Activated CD8-positive, alpha-beta memory T cell treated with anti-CD3 and anti-CD28 coated beads for 1 hour (primary cell): ENCODE measurements at regions not wholly inside any gene's neighbourhood (a gene's known extent, or its start where the extent isn't known, plus 50 kb on each side); places are given as distances from the start of the nearest gene placed in this dataset.
A peak's percentile ranks its signal among the peaks of the same experiment; 100 is the strongest.
"Not testable (repeated sequence)": the region's sequence is repeated elsewhere in the genome, so short reads cannot be mapped to it uniquely, and the experiment has no call there.

Experiments used
- DNase-seq, 2 donors: peaks; one replicate each; pipeline ENCODE4 v3.0.0-alpha.2; 2020; ENCODE audit warnings: low read depth in 1 of 2; ENCODE audit errors: extremely low read depth in 1 of 2

GRCh38 chr13:33644581-33645543 lies 173.1 kb upstream of the RFC3 start:
- DNase-seq = no peak

DNA sequence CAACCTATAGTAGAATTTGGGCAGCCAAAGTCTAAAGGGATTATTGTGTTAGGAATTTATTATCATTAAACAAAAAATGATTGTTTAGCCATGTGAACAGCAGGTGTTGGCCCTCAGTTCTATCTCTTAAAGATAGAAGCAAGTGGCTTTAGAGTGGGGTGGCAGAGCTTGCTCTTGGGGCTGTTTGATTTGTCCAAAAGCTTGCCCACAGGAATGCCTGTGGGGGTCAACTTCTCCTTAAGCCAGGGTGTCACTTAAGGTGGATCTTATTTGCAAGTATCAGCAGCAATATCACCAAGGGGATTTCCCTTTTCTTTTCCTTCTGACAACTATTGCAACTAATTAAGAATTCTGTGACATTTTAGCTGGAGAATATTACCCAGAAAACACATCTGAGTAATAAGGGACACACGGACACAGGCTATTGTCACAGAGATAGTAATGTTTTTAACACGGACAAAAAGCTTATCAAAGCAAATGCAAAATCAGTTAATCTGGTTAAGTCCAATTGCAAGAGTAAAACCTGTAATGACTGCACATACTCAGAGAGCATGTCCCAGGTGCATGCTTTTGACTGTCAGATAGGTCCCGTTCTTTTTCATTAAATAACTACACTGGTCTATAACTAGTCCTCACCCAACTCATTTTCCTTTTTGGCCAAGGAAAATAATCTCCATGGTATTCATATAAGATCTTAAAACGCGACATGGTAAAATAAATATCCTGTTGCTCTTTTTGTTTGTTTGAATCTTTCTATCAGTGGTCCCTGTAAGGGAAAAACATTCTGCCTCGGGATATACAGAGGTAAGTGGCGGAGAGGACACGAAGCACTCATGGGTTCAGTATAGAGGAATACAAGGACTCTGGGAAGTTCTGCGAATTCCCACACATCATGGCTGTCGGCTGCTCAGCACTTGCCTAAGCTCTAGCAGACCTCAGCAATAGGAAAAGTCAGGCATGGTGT lies 172.1 kb upstream of the RFC3 start:
- DNase-seq = no peak

DNA sequence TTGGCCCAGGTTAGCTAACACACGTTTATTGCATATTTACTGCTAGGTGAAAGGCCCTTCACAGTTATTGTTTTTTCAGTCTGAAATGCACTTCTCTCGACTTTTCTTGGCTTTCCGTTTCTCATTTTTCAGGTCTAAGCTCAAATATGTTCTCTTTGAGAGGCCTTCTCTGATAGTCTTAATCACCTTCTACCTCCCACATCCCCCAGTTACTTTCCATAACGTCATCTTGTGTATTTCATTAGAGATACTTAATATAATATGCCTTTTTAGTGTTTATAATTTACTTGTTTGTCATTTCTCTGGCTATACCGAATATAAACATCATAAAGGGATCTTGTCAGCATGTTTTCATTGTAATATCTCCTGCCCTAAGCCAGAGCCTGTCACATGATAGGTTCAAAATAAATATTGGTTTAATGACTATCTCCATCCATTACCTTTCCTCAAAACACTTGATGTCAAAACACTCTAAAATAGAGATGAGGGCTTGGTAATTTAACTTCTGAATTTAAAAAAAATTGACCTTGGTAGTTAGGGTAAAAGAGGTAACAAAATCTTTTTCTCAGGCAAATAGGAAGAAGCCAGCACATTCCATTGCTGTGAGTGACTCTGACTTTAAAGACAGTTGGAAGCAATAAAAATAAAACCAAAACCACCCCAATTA lies 168.6 kb upstream of the RFC3 start:
- no peak for DNase-seq

- DNase-seq = no peak
Measured at GRCh38 chr13:33651766-33652165, 166.2 kb upstream of the RFC3 start.

DNA sequence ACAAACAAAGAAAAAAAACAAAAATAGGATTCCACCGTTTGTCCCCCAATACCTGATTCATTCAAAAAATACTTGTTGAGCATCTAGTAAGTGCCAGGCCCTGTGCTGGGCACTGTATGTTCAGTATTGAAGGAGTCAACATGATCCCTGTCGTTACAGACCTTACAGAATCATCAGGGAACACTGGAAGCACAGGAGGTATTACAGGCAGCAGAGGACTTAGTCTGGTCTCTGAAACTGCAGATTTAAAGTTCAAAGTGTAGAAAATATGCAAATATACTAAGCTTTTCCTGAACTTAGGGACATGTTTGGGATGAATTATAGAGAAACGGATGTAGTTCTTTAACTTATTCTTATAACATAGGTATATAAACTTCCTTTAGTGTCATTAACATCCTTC lies 160.7 kb upstream of the RFC3 start:
- DNase-seq = no peak

DNA sequence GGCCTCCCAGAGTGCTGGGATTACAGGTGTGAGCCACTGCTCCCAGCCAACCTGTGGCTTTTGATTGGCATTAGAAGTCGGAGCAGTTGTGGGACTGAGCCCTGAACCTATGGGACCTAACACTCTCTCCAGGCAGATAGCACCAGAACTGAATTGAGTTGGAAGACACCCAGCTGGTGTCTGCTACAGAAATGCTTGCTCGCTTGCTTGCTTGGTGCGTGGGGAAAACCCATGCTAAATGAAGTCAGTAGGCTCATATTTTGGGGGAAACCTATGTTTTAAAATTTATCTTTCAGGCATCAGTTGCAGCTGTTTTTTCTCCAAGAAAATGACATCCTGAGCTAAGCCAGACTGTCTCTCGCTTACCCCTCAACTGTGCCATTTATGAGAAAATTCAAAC lies 158.5 kb upstream of the RFC3 start:
- DNase-seq = no peak

GRCh38 chr13:33659894-33660293 lies 158.1 kb upstream of the RFC3 start:
- DNase-seq = no peak

DNA sequence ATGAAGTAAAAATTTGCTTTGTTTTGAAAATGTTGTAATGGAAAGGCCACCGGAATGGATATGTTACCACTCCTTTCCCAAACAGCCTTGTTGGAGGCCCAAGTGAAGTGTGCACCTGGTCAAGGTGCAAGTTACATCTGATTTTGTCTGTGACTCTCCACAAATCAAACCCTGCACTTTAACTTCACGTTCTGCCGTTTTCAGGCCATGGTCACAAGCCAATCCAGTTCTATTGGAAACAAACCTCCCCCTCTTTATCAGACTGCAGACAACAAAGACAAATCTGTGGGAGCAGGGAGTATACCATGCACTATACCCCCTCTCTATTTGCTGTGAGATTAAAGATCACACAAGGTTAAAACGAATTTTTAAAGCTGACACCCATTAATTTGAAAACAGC lies 155.6 kb upstream of the RFC3 start:
- DNase-seq = no peak

DNA sequence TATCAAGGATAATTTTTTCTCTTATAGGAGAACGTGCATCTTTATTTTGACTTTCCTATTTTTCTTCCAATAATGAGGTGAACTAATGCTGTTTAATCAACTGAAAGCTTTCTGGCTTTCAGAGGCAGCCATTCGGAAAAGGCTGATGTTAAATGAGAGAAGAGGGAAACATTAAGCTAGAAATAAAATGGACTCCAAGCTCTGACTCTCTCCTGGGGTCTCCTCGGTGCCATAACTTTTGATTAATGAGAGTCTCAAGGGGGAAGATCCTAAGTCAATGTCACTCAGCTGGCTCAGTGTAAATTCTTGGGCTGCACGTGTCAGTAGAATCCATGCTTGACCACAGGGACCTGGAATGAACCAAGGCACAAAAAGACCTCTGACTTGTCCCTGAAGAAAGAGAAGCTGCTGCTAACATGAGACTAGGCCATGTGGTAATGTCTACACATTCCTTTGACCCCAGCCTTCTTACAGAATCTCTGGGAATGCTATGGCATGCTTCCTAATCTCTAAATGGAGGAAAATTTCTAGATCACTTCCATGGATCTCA lies 152.2 kb upstream of the RFC3 start:
- DNase-seq = no peak

GRCh38 chr13:33671560-33671959 lies 146.4 kb upstream of the RFC3 start:
- no peak for DNase-seq

GRCh38 chr13:33672022-33672421 lies 145.9 kb upstream of the RFC3 start:
- not testable (repeated sequence) for DNase-seq

DNA sequence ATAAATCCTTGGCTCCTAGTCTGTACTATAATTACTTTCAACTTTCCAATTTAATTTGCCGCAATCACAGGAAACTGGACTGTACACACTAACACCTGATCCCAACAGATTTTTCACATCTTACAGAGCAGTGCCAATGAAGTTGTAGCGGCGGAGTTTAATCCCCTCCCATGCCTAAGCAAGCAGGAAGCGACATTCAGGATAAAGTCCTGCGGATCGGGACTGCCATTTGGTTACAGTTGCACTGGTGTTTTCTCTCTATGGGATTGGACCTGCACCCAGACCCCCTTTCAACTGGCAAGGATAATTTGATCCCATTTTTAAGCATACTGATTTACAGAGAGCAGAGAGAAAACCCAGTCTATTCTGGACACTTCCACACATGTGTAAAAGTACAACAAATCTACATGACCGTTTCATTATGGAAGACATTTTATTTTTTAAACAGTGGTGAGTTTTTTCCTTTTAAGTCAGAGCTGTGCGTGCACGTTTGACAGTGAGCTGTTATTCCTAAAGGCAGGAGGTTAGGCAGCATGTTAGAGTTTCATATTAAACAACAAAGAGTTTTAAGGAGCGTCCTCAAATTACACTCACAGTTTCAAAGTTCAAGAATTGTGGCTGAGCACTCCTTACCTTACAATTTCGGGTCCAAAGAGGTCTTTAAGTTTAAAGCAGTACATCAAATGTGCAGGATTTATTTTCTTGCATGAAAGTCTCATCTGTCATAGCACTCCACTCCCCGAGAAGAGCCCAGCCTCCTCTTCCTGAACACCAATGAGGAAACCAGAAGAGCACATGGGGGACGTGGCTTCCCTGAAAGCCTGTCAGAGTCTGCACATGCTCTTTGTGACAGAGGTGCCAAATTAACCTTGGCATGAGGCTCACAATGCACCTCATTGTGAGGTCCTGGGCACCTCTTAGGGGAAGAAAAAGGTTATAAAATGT lies 141.6 kb upstream of the RFC3 start:
- DNase-seq = no peak

GRCh38 chr13:33677215-33677614 lies 140.7 kb upstream of the RFC3 start:
- DNase-seq = no peak

DNA sequence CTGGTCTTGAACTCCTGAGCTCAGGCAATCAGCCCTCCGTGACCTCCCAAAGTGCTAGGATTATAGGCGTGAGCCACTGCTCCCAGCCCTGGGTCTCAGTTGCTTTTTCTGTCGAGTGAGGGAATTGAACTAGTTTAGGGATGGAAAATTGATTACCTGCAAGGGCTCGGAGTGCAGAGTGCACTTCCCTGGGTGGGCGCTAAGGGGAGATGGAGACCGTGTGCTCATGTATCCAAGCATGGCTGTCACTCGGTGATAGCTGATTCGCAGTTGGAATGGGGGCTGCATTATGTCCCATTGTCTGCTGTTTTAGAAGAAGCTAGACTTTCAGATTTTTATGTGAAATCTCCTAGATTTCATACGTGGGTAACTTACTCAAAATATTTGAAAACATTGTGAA lies 139.9 kb upstream of the RFC3 start:
- DNase-seq = no peak

DNA sequence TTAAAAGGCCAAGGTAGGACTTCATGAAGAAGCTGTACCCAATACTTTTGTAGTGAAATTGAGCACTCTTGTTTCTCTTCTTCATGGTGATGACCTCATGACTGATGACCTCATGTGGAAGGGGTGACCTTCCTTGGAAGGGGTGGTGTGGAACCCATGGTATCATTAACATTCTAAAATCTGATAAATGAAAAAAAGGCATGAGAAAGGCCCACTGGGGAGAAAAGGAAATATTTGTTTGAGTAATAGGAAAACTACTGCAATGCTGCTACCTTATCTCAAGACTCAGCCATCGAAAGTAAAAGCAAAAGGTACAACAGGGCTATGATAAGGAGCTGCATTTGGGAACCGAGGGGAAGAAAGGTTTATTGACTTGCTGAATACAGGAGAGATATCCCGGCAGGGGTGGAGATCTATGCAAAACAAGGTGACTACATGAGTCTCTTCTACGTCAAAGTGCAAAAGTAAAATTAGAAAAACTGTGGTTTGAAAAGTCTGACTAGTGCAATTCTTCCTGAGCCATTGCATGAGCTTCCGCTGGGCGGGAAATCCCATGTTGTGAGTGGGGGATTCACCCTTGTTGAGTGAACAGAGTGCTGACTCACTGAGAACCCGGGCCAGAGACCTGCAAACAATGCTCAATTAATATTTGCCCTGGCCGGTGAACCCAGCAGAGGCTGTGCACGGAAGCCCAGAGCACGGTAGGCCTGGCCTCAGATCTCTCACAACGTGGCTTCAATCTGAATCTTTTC lies 138.9 kb upstream of the RFC3 start:
- DNase-seq = peak in 1 of 2 donors; percentile 16

GRCh38 chr13:33679658-33680012 lies 138.3 kb upstream of the RFC3 start:
- no peak for DNase-seq

GRCh38 chr13:33682020-33682564 lies 135.9 kb upstream of the RFC3 start:
- no peak for DNase-seq

DNA sequence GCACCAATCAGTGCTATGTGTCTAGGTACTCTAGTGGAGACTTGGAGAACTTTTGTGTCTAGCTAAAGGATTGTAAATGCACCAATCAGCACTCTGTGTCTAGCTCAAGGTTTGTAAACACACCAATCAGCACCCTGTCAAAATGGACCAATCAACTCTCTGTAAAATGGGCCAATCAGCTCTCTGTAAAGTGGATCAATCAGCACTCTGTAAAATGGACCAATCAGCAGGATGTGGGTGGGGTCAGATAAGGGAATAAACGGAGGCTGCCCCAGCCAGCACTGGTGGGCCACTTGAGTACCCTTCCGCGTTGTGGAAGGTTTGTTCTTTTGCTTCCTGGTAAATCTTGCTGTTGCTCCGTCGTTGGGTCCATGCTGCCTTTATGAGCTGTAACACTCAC lies 135.3 kb upstream of the RFC3 start:
- not testable (repeated sequence) for DNase-seq

- DNase-seq = no peak
Measured at GRCh38 chr13:33683376-33683775, 134.6 kb upstream of the RFC3 start.
